D721Med (cell line): ENCODE measurements at regions not wholly inside any gene's neighbourhood (a gene's known extent, or its start where the extent isn't known, plus 50 kb on each side); places are given as distances from the start of the nearest gene placed in this dataset.
"Not testable (repeated sequence)": the region's sequence is repeated elsewhere in the genome, so short reads cannot be mapped to it uniquely, and the experiment has no call there.

Experiments
- DNase-seq: peaks from one replicate; pipeline ENCODE4 v3.0.0; 2011; ENCODE audit warnings: low spot score; ENCODE audit not compliant: insufficient read length
- FAIRE-seq: peaks from 2 replicates; lab custom pipeline; 2011; peaks lifted over from hg19 to GRCh38; lab: Jason Lieb, UNC
- CTCF ChIP-seq: IDR thresholded peaks from 2 replicates; pipeline ENCODE4 v1.5.1; 2012; ENCODE audit warnings: mild to moderate bottlenecking, control low read depth; ENCODE audit not compliant: insufficient read depth; ENCODE audit errors: missing control alignments

DNA sequence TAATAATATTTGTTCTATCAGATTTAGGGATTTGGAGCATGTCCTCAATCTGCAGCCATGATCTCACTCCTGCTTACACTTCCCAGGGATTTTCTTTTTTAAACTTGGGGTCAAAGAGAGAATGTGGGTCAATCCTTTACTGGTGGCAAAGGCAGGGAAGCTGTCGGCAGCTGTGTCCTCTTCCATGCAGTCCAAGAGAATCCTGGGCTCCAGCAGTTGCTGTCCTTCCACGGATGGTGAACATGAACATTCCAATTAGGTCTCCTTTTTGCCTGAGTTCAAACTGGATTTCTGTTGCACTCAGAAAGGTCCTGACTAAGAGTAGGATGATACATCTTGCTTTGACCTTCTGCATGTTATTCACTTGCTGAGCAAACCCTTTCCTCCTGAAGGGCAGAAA lies 73.9 kb downstream of the ARL6IP4 start:
- no peak for DNase-seq
- FAIRE-seq, result no peak

DNA sequence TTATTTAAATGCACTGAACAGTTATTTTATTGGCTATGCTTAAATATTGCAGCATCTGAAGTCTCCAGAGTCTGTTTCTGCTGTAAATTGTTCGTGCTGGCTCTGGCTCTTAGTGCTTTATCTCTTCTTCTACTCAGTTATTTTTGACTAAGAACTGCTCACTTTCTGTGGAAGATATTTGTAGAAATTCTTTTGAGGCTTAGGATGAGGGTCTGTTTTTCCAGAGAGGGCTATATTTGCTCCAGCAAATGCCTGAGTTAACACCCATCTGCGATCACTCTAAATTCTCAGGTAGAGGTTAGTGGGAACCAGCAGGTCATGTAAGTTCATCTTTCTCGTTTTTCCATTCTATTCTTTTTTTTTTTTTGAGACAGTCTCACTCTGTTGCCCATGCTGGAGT lies 71.1 kb downstream of the ARL6IP4 start:
- no peak for TF ChIP-seq CTCF
- DNase-seq, result no peak
- FAIRE-seq, result no peak

More for the DNA sequence above, 73.9 kb downstream of the ARL6IP4 start:
- no peak for TF ChIP-seq CTCF

GRCh38 chr12:123050913-123051312 lies 70.4 kb downstream of the ARL6IP4 start:
- FAIRE-seq (no peak), DNase-seq (no peak)
- no peak for TF ChIP-seq CTCF

- no peak for TF ChIP-seq CTCF
Measured at GRCh38 chr12:123050331-123050831, 69.9 kb downstream of the ARL6IP4 start.

DNA sequence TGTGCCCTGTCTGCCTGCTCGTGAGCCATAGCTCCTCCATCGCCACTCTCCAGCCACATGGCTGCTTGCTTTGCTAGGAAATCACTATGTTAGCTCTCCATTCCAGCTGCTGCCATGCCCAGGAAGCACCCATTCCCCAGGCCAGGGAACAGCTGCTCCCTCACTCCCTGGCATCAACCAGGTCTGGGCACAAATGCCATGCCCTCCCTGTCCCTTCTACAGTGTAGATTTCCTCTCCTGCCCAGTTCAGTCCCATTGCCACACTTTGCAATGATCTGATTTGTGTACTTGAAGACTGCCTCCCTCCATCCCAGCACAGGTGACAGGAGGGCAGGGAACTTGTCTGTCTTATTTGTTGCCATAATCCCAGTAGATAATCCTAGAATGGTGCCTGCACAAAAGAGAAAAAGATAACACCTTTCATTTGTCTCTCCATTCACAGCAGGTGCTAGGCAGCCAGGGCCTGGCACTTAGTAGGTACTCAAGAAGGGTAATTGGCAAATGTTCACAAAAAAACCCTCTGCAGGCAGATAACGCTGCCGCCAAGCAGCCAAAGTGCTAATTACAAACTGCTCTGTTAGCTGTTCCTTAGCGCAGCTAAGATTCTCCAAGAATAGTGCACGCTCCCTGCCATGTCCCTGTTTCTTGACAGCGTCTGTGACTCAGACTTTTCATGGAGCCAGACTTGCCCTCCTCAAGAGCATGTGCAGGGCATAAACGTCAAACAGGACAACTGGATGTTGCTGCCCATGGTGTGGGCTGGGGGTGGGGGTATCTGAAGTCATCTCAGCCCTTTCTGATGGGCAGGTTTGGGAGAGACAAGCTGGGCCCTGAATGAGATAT lies 69.1 kb downstream of the ARL6IP4 start:
- FAIRE-seq (no peak), DNase-seq (no peak)
- TF ChIP-seq CTCF, result no peak

More at GRCh38 chr12:123050331-123050831, 69.9 kb downstream of the ARL6IP4 start:
- FAIRE-seq (no peak), DNase-seq (no peak)

- not testable (repeated sequence) for FAIRE-seq, DNase-seq
Measured at GRCh38 chr12:123047892-123048291, 67.4 kb downstream of the ARL6IP4 start.

DNA sequence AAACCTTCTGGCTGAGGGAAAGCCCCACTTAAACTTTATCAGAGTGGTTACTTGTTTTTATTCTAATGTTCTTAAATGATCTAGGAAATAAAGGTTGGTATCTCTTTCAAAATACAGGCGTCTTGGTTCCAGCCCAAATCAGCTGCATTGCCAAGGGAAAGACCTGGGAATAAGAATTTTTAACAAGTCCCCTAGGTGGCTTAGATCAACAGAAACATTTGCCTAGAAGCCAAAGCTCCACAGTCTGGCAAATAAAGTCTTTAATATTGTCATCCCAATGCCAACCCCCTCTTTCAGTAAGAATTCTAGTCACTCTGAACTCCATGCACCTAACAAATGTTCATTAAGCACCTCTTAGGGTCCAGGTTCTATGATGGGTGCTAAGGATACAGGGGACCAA lies 66.8 kb downstream of the ARL6IP4 start:
- TF ChIP-seq CTCF, result no peak
- no peak for FAIRE-seq
- no peak for DNase-seq
